HepG2 (cell line): ENCODE measurements at regions not wholly inside any gene's neighbourhood (a gene's known extent, or its start where the extent isn't known, plus 50 kb on each side); places are given as distances from the start of the nearest gene placed in this dataset.

Experiments
- ATAC-seq: fragments of 200-7000 bp; cut with Tn5 transposase; 3 replicates; pipeline ENCODE4 v1.9.1; 2020; ENCODE audit warnings: mild to moderate bottlenecking, moderate library complexity
- BruUV-seq: library from RNA; stranded (reverse); fragments of 400-500 nt; replicated peaks from 2 replicates; lab custom pipeline; 2021; lab: Mats Ljungman, UMichigan
- CTCF ChIA-PET: fragments of 300-600 bp; formaldehyde crosslinking; extraction: SDS; loops from one replicate; lab custom pipeline; 2021; ENCODE audit warnings: low total read pairs, inconsistent platforms, low intra/inter-chr PET ratio; lab: Yijun Ruan, JAX
- POLR2A ChIA-PET: fragments of 350-600 bp; sonication (Branson Sonifier 250); formaldehyde crosslinking; loops from one replicate; lab custom pipeline; 2020; ENCODE audit warnings: antibody characterized with exemption, inconsistent platforms; lab: Yijun Ruan, JAX
- DNase-seq: peaks from one replicate; pipeline ENCODE4 v3.0.0-alpha.2; 2015; ENCODE audit warnings: low spot score
- FAIRE-seq: peaks from 3 replicates; lab custom pipeline; 2011; peaks lifted over from hg19 to GRCh38; lab: Jason Lieb, UNC
- H2AFZ ChIP-seq: one replicate; pipeline ENCODE4 v1.6.1; 2011; ENCODE audit warnings: low read length, inconsistent platforms
- H3K27ac ChIP-seq: fragments of 300-600 bp; 3 replicates; pipeline ENCODE4 v1.8.0; 2011; ENCODE audit warnings: mixed run types, mild to moderate bottlenecking, mixed read lengths, low read length, inconsistent platforms; ENCODE audit not compliant: insufficient read depth; ENCODE audit errors: extremely low read length
- H3K27me3 ChIP-seq, 2 experiments: fragments of 200-600 bp in 1 of 2; 2 replicates in 1 of 2; 3 replicates in 1 of 2; pipeline versions ENCODE4 v1.6.0 to v1.8.0; 2011; ENCODE audit warnings: low read length in 2 of 2, mild to moderate bottlenecking in 2 of 2, moderate library complexity in 2 of 2, inconsistent platforms in 1 of 2; ENCODE audit not compliant: insufficient read depth in 2 of 2, control insufficient read depth in 1 of 2
- H3K36me3 ChIP-seq, 2 experiments: fragments of 200-600 bp in 1 of 2; replicated peaks in 1 of 2; 2 replicates in 1 of 2; 3 replicates in 1 of 2; pipeline versions ENCODE4 v1.5.1 to v1.8.0; 2011; ENCODE audit warnings: low read length in 2 of 2, inconsistent platforms in 1 of 2; ENCODE audit not compliant: insufficient read depth in 2 of 2, control insufficient read depth in 1 of 2
- H3K4me1 ChIP-seq: 2 replicates; pipeline ENCODE4 v1.5.1; 2012; ENCODE audit warnings: low read length, inconsistent platforms; ENCODE audit not compliant: insufficient read depth
- H3K4me2 ChIP-seq: 2 replicates; pipeline ENCODE4 v1.6.0; 2011; ENCODE audit warnings: low read depth, low read length, inconsistent platforms
- H3K4me3 ChIP-seq, 3 experiments: fragments of 200-600 bp in 1 of 3; sonication (generic), shearing (Covaris generic) in 1 of 3; replicated peaks in 1 of 3; 2 replicates each; pipeline ENCODE4 v1.5.1; 2011 to 2016; ENCODE audit warnings: low read length in 3 of 3, inconsistent platforms in 2 of 3, low read depth in 2 of 3, mild to moderate bottlenecking in 2 of 3, control low read depth in 1 of 3, mixed read lengths in 1 of 3; ENCODE audit not compliant: insufficient read depth in 1 of 3
- H3K79me2 ChIP-seq: one replicate; pipeline ENCODE4 v1.6.1; 2011; ENCODE audit warnings: low read length, inconsistent platforms; ENCODE audit not compliant: insufficient read depth
- H3K9ac ChIP-seq: 2 replicates; pipeline ENCODE4 v1.6.0; 2011; ENCODE audit warnings: mild to moderate bottlenecking, low read depth, low read length, inconsistent platforms; ENCODE audit not compliant: insufficient read depth
- H3K9me3 ChIP-seq: 2 replicates; pipeline ENCODE4 v1.5.1; 2012; ENCODE audit warnings: mild to moderate bottlenecking, low read length
- H4K20me1 ChIP-seq: 2 replicates; pipeline ENCODE4 v1.6.0; 2011; ENCODE audit warnings: inconsistent platforms, mild to moderate bottlenecking, low read length, moderate library complexity; ENCODE audit not compliant: insufficient read depth
- NR2F2 ChIP-seq: IDR thresholded peaks from 2 replicates; pipeline ENCODE4 v1.6.1; 2012; ENCODE audit warnings: low read depth, inconsistent platforms, borderline replicate concordance
- SP2 ChIP-seq: sonication (generic); formaldehyde crosslinking; IDR thresholded peaks from 2 replicates; pipeline ENCODE4 v1.5.1; 2020; ENCODE audit warnings: mild to moderate bottlenecking, missing genetic modification reagents
- TBX2 ChIP-seq: sonication (generic); formaldehyde crosslinking; IDR thresholded peaks from 2 replicates; pipeline ENCODE4 v1.5.0; 2020; ENCODE audit warnings: missing genetic modification reagents, mild to moderate bottlenecking, borderline replicate concordance
- XBP1 ChIP-seq: sonication (generic); formaldehyde crosslinking; IDR thresholded peaks from 2 replicates; pipeline ENCODE4 v1.5.0; 2020; ENCODE audit warnings: missing genetic modification reagents
- ZNF280B ChIP-seq: sonication (generic); formaldehyde crosslinking; IDR thresholded peaks from 2 replicates; pipeline ENCODE4 v1.5.0; 2020; ENCODE audit warnings: missing genetic modification reagents, mild to moderate bottlenecking, borderline replicate concordance
- ZNF343 ChIP-seq: sonication (generic); formaldehyde crosslinking; IDR thresholded peaks from 2 replicates; pipeline ENCODE4 v1.4.0; 2020; ENCODE audit warnings: mild to moderate bottlenecking, missing genetic modification reagents
- ZNF550 ChIP-seq: sonication (generic); formaldehyde crosslinking; IDR thresholded peaks from 2 replicates; pipeline ENCODE4 v1.4.0; 2020; ENCODE audit warnings: mild to moderate bottlenecking, missing genetic modification reagents, borderline replicate concordance
- ZNF619 ChIP-seq: sonication (generic); formaldehyde crosslinking; IDR thresholded peaks from 2 replicates; pipeline ENCODE4 v1.4.0; 2020; ENCODE audit warnings: mild to moderate bottlenecking, missing genetic modification reagents
- ZNF674 ChIP-seq: sonication (generic); formaldehyde crosslinking; IDR thresholded peaks from 2 replicates; pipeline ENCODE4 v1.5.0; 2020; ENCODE audit warnings: low read depth, mild to moderate bottlenecking, missing genetic modification reagents
- ZNF75D ChIP-seq: sonication (generic); formaldehyde crosslinking; IDR thresholded peaks from 2 replicates; pipeline ENCODE4 v1.8.1; 2023; ENCODE audit warnings: missing genetic modification reagents, mild to moderate bottlenecking, borderline replicate concordance
- WGBS: methylation state at CpG from one replicate; pipeline ENCODE4 v1.1.6; 2017; ENCODE audit warnings: low lambda C conversion rate; 5-methylcytosine and 5-hydroxymethylcytosine counted together
- in situ Hi-C: cut with HindIII; loops from 2 replicates; pipeline ENCODE4 v1.10.0; 2017; ENCODE audit warnings: low pct_unique_long_range_greater_than_20kb; ENCODE audit not compliant: extremely low pct_ligation_motif_present
- intact Hi-C: fragments of 100-400 bp; cut with micrococcal nuclease; formaldehyde crosslinking; loops from one replicate; pipeline ENCODE4 v1.10.0; 2022; ENCODE audit not compliant: unreplicated experiment
- TF ChIP-seq, protein P1 (sequence below): sonication (generic); formaldehyde crosslinking; conservative IDR thresholded peaks from 2 replicates; pipeline ENCODE4 v1.4.0; 2020; ENCODE audit warnings: mild to moderate bottlenecking, missing genetic modification reagents, moderate library complexity

GRCh38 chr13:79778741-79779460, 297.9 kb downstream of the NDFIP2 start (continued):
- TF ChIP-seq ZNF550 (CRISPR knock-in tag) = no peak
- no peak for TF ChIP-seq ZNF619 (CRISPR knock-in tag)
- no peak for TF ChIP-seq TBX2 (CRISPR knock-in tag)
- TF ChIP-seq ZNF674 (CRISPR knock-in tag) = no peak
- TF ChIP-seq, protein P1, sequence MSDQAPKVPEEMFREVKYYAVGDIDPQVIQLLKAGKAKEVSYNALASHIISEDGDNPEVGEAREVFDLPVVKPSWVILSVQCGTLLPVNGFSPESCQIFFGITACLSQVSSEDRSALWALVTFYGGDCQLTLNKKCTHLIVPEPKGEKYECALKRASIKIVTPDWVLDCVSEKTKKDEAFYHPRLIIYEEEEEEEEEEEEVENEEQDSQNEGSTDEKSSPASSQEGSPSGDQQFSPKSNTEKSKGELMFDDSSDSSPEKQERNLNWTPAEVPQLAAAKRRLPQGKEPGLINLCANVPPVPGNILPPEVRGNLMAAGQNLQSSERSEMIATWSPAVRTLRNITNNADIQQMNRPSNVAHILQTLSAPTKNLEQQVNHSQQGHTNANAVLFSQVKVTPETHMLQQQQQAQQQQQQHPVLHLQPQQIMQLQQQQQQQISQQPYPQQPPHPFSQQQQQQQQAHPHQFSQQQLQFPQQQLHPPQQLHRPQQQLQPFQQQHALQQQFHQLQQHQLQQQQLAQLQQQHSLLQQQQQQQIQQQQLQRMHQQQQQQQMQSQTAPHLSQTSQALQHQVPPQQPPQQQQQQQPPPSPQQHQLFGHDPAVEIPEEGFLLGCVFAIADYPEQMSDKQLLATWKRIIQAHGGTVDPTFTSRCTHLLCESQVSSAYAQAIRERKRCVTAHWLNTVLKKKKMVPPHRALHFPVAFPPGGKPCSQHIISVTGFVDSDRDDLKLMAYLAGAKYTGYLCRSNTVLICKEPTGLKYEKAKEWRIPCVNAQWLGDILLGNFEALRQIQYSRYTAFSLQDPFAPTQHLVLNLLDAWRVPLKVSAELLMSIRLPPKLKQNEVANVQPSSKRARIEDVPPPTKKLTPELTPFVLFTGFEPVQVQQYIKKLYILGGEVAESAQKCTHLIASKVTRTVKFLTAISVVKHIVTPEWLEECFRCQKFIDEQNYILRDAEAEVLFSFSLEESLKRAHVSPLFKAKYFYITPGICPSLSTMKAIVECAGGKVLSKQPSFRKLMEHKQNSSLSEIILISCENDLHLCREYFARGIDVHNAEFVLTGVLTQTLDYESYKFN (CRISPR knock-in tag) = no peak
- TF ChIP-seq ZNF75D (CRISPR knock-in tag) = no peak

GRCh38 chr13:79777504-79777903, 296.5 kb downstream of the NDFIP2 start:
- intact Hi-C loops = no loop called here
- no peak overlapping the region for H3K4me2 ChIP-seq
- no peaks in the 10 kb centered on the region for H3K9me3 ChIP-seq
- no peak overlapping the region for H2AFZ ChIP-seq
- ChIA-PET POLR2A (no interaction called here), CTCF (no interaction called here)
- ATAC-seq (no peak), FAIRE-seq (no peak), DNase-seq (no peak)
- no peak overlapping the region for H3K27ac ChIP-seq
- H3K4me3 ChIP-seq = no peak overlapping the region
- no peak for TF ChIP-seq XBP1 (CRISPR knock-in tag)
- no peak for TF ChIP-seq SP2
- no peak for TF ChIP-seq NR2F2
- no peak for TF ChIP-seq ZNF343 (CRISPR knock-in tag)
- no peak for TF ChIP-seq ZNF280B (CRISPR knock-in tag)
- peaks cover 9% of the 10 kb centered on the region; the same call in 1 of the 2 replicates for H3K4me1 ChIP-seq
- H3K27me3 ChIP-seq = no peaks in the 10 kb centered on the region
- BruUV-seq = no TSS peak
- no peaks in the 10 kb centered on the region for H3K36me3 ChIP-seq
- WGBS = 34% methylated on average over 2 of the region's 2 CpGs
- no peaks in the 10 kb centered on the region for H4K20me1 ChIP-seq
- H3K79me2 ChIP-seq = no peaks in the 10 kb centered on the region
- H3K9ac ChIP-seq = no peak overlapping the region
- in situ Hi-C loops = loop anchor here (25.0 kb wide), 1 partner anchor 585 kb away; no protein-coding TSS in a partner anchor
